ENCODE measurements at regions not wholly inside any gene's neighbourhood (a gene's known extent, or its start where the extent isn't known, plus 50 kb on each side); places are given as distances from the start of the nearest gene placed in this dataset.

DNA sequence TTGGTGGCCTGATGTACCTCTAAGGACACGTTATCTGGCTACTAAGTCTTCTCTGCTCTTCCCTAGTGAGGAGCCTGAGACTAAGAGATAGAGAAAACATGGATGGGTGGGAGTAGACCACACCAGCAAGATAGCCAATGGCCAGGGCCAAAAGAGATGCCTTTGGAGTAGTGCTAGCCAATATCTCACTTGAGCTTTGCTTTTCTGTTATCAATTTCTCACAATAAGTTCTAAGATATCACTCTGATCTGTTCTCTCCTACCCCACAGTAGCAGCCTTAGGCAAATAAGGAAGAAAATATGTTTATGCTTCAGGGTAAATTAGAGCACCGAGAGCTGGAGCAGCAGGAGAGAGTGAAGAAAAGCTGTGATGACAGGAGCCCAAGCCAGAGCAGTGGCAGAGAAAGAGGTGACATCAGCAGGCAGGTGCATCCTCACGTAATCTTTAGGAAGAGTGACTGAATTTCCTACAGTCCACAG lies 343.9 kb upstream of the NOCT start:
- TF ChIP-seq, protein P1, sequence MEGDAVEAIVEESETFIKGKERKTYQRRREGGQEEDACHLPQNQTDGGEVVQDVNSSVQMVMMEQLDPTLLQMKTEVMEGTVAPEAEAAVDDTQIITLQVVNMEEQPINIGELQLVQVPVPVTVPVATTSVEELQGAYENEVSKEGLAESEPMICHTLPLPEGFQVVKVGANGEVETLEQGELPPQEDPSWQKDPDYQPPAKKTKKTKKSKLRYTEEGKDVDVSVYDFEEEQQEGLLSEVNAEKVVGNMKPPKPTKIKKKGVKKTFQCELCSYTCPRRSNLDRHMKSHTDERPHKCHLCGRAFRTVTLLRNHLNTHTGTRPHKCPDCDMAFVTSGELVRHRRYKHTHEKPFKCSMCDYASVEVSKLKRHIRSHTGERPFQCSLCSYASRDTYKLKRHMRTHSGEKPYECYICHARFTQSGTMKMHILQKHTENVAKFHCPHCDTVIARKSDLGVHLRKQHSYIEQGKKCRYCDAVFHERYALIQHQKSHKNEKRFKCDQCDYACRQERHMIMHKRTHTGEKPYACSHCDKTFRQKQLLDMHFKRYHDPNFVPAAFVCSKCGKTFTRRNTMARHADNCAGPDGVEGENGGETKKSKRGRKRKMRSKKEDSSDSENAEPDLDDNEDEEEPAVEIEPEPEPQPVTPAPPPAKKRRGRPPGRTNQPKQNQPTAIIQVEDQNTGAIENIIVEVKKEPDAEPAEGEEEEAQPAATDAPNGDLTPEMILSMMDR (IDR thresholded peaks at IDR 0.05) = no peak
- no peak for TF ChIP-seq POLR2A (IDR thresholded peaks at IDR 0.05)

Measured in esophagus squamous epithelium (tissue), 4 donors.